Trophoblast cell (in vitro differentiated cells and primary cell): ENCODE measurements at regions not wholly inside any gene's neighbourhood (a gene's known extent, or its start where the extent isn't known, plus 50 kb on each side); places are given as distances from the start of the nearest gene placed in this dataset.

Source experiments
- DNase-seq, 2 donors: peaks; one replicate each; pipeline ENCODE4 v3.0.0-alpha.2; 2016
- H2AFZ ChIP-seq: 2 replicates; pipeline ENCODE4 v1.6.1; 2013; ENCODE audit warnings: low read length, moderate library complexity, mild to moderate bottlenecking; ENCODE audit not compliant: insufficient read depth, poor library complexity
- H2AK5ac ChIP-seq: 2 replicates; pipeline ENCODE4 v1.6.1; 2013; ENCODE audit warnings: mild to moderate bottlenecking, low read length
- H2BK120ac ChIP-seq: 2 replicates; pipeline ENCODE4 v1.6.1; 2013; ENCODE audit warnings: low read length, mild to moderate bottlenecking, moderate library complexity; ENCODE audit not compliant: insufficient read depth, poor library complexity
- H2BK12ac ChIP-seq: 2 replicates; pipeline ENCODE4 v1.6.1; 2013; ENCODE audit warnings: mild to moderate bottlenecking, low read length, moderate library complexity
- H2BK5ac ChIP-seq: 2 replicates; pipeline ENCODE4 v1.6.1; 2013; ENCODE audit warnings: low read length, low read depth, moderate library complexity, mild to moderate bottlenecking; ENCODE audit not compliant: poor library complexity
- H3K14ac ChIP-seq: 2 replicates; pipeline ENCODE4 v1.6.1; 2013; ENCODE audit warnings: mild to moderate bottlenecking, low read length
- H3K18ac ChIP-seq: 2 replicates; pipeline ENCODE4 v1.6.1; 2013; ENCODE audit warnings: mild to moderate bottlenecking, low read length
- H3K23ac ChIP-seq: 2 replicates; pipeline ENCODE4 v1.6.1; 2013; ENCODE audit warnings: low read length
- H3K27ac ChIP-seq: 2 replicates; pipeline ENCODE4 v1.5.1; 2013; ENCODE audit warnings: low read depth, mild to moderate bottlenecking, inconsistent platforms, low read length, moderate library complexity
- H3K27me3 ChIP-seq: 2 replicates; pipeline ENCODE4 v1.6.1; 2013; ENCODE audit warnings: inconsistent platforms, mild to moderate bottlenecking, low read length, moderate library complexity; ENCODE audit not compliant: insufficient read depth
- H3K36me3 ChIP-seq, 2 experiments: 1 replicate in 1 of 2; 2 replicates in 1 of 2; pipeline ENCODE4 v1.6.1; 2013; ENCODE audit warnings: low read length in 2 of 2, mild to moderate bottlenecking in 2 of 2, moderate library complexity in 1 of 2; ENCODE audit not compliant: insufficient read depth in 2 of 2, control insufficient read depth in 1 of 2
- H3K4ac ChIP-seq: 2 replicates; pipeline ENCODE4 v1.6.1; 2013; ENCODE audit warnings: low read depth, mild to moderate bottlenecking, low read length, moderate library complexity
- H3K4me1 ChIP-seq, 2 experiments: 1 replicate in 1 of 2; 2 replicates in 1 of 2; pipeline ENCODE4 v1.6.1; 2013; ENCODE audit warnings: low read length in 2 of 2, mild to moderate bottlenecking in 2 of 2, moderate library complexity in 1 of 2; ENCODE audit not compliant: insufficient read depth in 2 of 2, control insufficient read depth in 1 of 2
- H3K4me2 ChIP-seq: 2 replicates; pipeline ENCODE4 v1.6.1; 2013; ENCODE audit warnings: inconsistent platforms, mild to moderate bottlenecking, low read length, moderate library complexity
- H3K4me3 ChIP-seq: 2 replicates; pipeline ENCODE4 v1.5.1; 2013; ENCODE audit warnings: mild to moderate bottlenecking, low read depth, low read length, inconsistent platforms
- H3K79me1 ChIP-seq: one replicate; pipeline ENCODE4 v1.6.1; 2013; ENCODE audit warnings: low read length
- H3K79me2 ChIP-seq: 2 replicates; pipeline ENCODE4 v1.6.1; 2013; ENCODE audit warnings: low read length, mild to moderate bottlenecking; ENCODE audit not compliant: control insufficient read depth, insufficient read depth, poor library complexity
- H3K9ac ChIP-seq: 2 replicates; pipeline ENCODE4 v1.6.1; 2013; ENCODE audit warnings: mild to moderate bottlenecking, low read length
- H3K9me3 ChIP-seq: 2 replicates; pipeline ENCODE4 v1.6.1; 2013; ENCODE audit warnings: low read depth, mild to moderate bottlenecking, control low read depth, inconsistent platforms, low read length; ENCODE audit not compliant: insufficient read depth
- H4K12ac ChIP-seq: 2 replicates; pipeline ENCODE4 v1.6.1; 2013; ENCODE audit warnings: low read depth, mild to moderate bottlenecking, low read length, moderate library complexity
- H4K8ac ChIP-seq: 2 replicates; pipeline ENCODE4 v1.6.1; 2013; ENCODE audit warnings: low read depth, mild to moderate bottlenecking, low read length, moderate library complexity
- H4K91ac ChIP-seq: one replicate; pipeline ENCODE4 v1.6.1; 2013; ENCODE audit warnings: low read depth, mild to moderate bottlenecking, low read length, moderate library complexity
- WGBS: extraction: QIAGEN DNeasy Blood & Tissue Kit; methylation state at CpG from one replicate; pipeline ENCODE4 v1.1.7; 2013; ENCODE audit warnings: missing lambda C conversion rate; ENCODE audit not compliant: insufficient read length, insufficient coverage; ENCODE audit errors: extremely low coverage; 5-methylcytosine and 5-hydroxymethylcytosine counted together

- H3K79me2 ChIP-seq, result no peaks in the 10 kb centered on the region
- H3K27me3 ChIP-seq, result no peaks in the 10 kb centered on the region
- H3K36me3 ChIP-seq, result no peaks in the 10 kb centered on the region
- no peak overlapping the region for H3K18ac ChIP-seq
- no peak overlapping the region for H2BK12ac ChIP-seq
- H4K12ac ChIP-seq, result no peak overlapping the region
- H3K27ac ChIP-seq, result no peak overlapping the region
- no peak overlapping the region for H2BK120ac ChIP-seq
- H3K23ac ChIP-seq, result no peak overlapping the region
- no peaks in the 10 kb centered on the region for H3K4me1 ChIP-seq
- no peak overlapping the region for H3K14ac ChIP-seq
- no CpG with 5 or more reads among the region's 3 CpGs for WGBS
- H2BK5ac ChIP-seq, result no peak overlapping the region
- H3K9me3 ChIP-seq, result no peaks in the 10 kb centered on the region
- H4K8ac ChIP-seq, result no peak overlapping the region
- no peak for DNase-seq
- no peak overlapping the region for H3K4me2 ChIP-seq
- no peak overlapping the region for H2AFZ ChIP-seq
- no peak overlapping the region for H3K4ac ChIP-seq
- no peaks in the 10 kb centered on the region for H3K79me1 ChIP-seq
- no peak overlapping the region for H4K91ac ChIP-seq
- H2AK5ac ChIP-seq, result no peak overlapping the region
- no peak overlapping the region for H3K4me3 ChIP-seq
- H3K9ac ChIP-seq, result no peak overlapping the region
Measured at GRCh38 chr4:165788686-165789463, 84.2 kb upstream of the TLL1 start.

GRCh38 chr4:165793236-165793635 lies 79.8 kb upstream of the TLL1 start:
- no peak overlapping the region for H3K18ac ChIP-seq
- H2BK12ac ChIP-seq, result no peak overlapping the region
- no peaks in the 10 kb centered on the region for H3K27me3 ChIP-seq
- H2BK120ac ChIP-seq, result no peak overlapping the region
- H4K12ac ChIP-seq, result no peak overlapping the region
- no peak overlapping the region for H3K23ac ChIP-seq
- no peaks in the 10 kb centered on the region for H3K9me3 ChIP-seq
- no peak overlapping the region for H3K4ac ChIP-seq
- no peak overlapping the region for H4K8ac ChIP-seq
- no peak overlapping the region for H3K9ac ChIP-seq
- H3K79me1 ChIP-seq, result no peaks in the 10 kb centered on the region
- no peak overlapping the region for H4K91ac ChIP-seq
- H2AK5ac ChIP-seq, result no peak overlapping the region
- H3K79me2 ChIP-seq, result no peaks in the 10 kb centered on the region
- H2AFZ ChIP-seq, result no peak overlapping the region
- H3K4me3 ChIP-seq, result no peak overlapping the region
- H3K14ac ChIP-seq, result no peak overlapping the region
- H2BK5ac ChIP-seq, result no peak overlapping the region
- no peaks in the 10 kb centered on the region for H3K36me3 ChIP-seq
- DNase-seq, result no peak
- no peaks in the 10 kb centered on the region for H3K4me1 ChIP-seq
- no CpG with 5 or more reads among the region's 2 CpGs for WGBS
- H3K4me2 ChIP-seq, result no peak overlapping the region
- no peak overlapping the region for H3K27ac ChIP-seq

- Histone ChIP-seq H3K4me3 (no peak overlapping the region), H4K91ac (no peak overlapping the region), H3K79me1 (no peaks in the 10 kb centered on the region)
Measured at GRCh38 chr4:165794834-165795233, 78.2 kb upstream of the TLL1 start.

GRCh38 chr4:165799384-165799815 lies 73.6 kb upstream of the TLL1 start:
- no peak overlapping the region for H2AK5ac ChIP-seq
- no peak overlapping the region for H4K12ac ChIP-seq
- WGBS, result no CpG with 5 or more reads among the region's 28 CpGs
- no peak overlapping the region for H2BK12ac ChIP-seq
- no peaks in the 10 kb centered on the region for H3K36me3 ChIP-seq
- H3K4me1 ChIP-seq, result no peaks in the 10 kb centered on the region
- no peaks in the 10 kb centered on the region for H3K79me1 ChIP-seq
- H3K27ac ChIP-seq, result no peak overlapping the region
- no peak overlapping the region for H4K8ac ChIP-seq
- no peak overlapping the region for H3K14ac ChIP-seq
- no peaks in the 10 kb centered on the region for H3K79me2 ChIP-seq
- H2BK5ac ChIP-seq, result no peak overlapping the region
- no peak for DNase-seq
- no peak overlapping the region for H2AFZ ChIP-seq
- H3K18ac ChIP-seq, result no peak overlapping the region
- no peak overlapping the region for H3K23ac ChIP-seq
- no peak overlapping the region for H3K4ac ChIP-seq
- no peaks in the 10 kb centered on the region for H3K9me3 ChIP-seq
- no peak overlapping the region for H3K9ac ChIP-seq
- H3K4me3 ChIP-seq, result no peak overlapping the region
- no peak overlapping the region for H2BK120ac ChIP-seq
- no peaks in the 10 kb centered on the region for H3K27me3 ChIP-seq
- no peak overlapping the region for H4K91ac ChIP-seq
- H3K4me2 ChIP-seq, result no peak overlapping the region

More at GRCh38 chr4:165794834-165795233, 78.2 kb upstream of the TLL1 start:
- Histone ChIP-seq H2AFZ (no peak overlapping the region), H3K18ac (no peak overlapping the region), H3K9ac (no peak overlapping the region), H2AK5ac (no peak overlapping the region), H3K36me3 (no peaks in the 10 kb centered on the region), H3K4me2 (no peak overlapping the region), H2BK5ac (no peak overlapping the region), H2BK12ac (no peak overlapping the region), H3K9me3 (no peaks in the 10 kb centered on the region), H3K23ac (no peak overlapping the region), H3K4me1 (no peaks in the 10 kb centered on the region), H3K27ac (no peak overlapping the region), H3K79me2 (no peaks in the 10 kb centered on the region), H3K4ac (no peak overlapping the region), H4K8ac (no peak overlapping the region), H3K14ac (no peak overlapping the region), H4K12ac (no peak overlapping the region), H3K27me3 (no peaks in the 10 kb centered on the region), H2BK120ac (no peak overlapping the region)
- DNase-seq, result no peak
